HEK293 (cell line): ENCODE measurements at regions not wholly inside any gene's neighbourhood (a gene's known extent, or its start where the extent isn't known, plus 50 kb on each side); places are given as distances from the start of the nearest gene placed in this dataset.
"Not testable (repeated sequence)": the region's sequence is repeated elsewhere in the genome, so short reads cannot be mapped to it uniquely, and the experiment has no call there.

Experiments
- CTCF ChIA-PET: fragments of 350-600 bp; formaldehyde crosslinking; extraction: SDS; loops from one replicate; lab custom pipeline; 2021; ENCODE audit warnings: antibody characterized with exemption; lab: Yijun Ruan, JAX
- POLR2A ChIA-PET: fragments of 300-600 bp; formaldehyde crosslinking; extraction: SDS; loops from one replicate; lab custom pipeline; 2020; ENCODE audit warnings: antibody characterized with exemption, inconsistent platforms; lab: Yijun Ruan, JAX
- H3K27ac ChIP-seq: fragments of 200-500 bp; sonication (Bioruptor generic); 2 replicates; pipeline ENCODE4 v1.5.1; 2014; ENCODE audit warnings: low read depth, low read length, control low read depth, inconsistent platforms; ENCODE audit errors: extremely low read depth
- H3K36me3 ChIP-seq, 2 experiments: fragments of 200-500 bp in 1 of 2; sonication (Bioruptor generic) in 1 of 2; 1 replicate in 1 of 2; 2 replicates in 1 of 2; pipeline ENCODE4 v1.5.1; 2014 to 2017; ENCODE audit warnings: inconsistent platforms in 2 of 2, low read length in 2 of 2; ENCODE audit not compliant: control insufficient read depth in 2 of 2, insufficient read depth in 1 of 2
- H3K4me1 ChIP-seq: fragments of 200-500 bp; sonication (Bioruptor generic); 2 replicates; pipeline ENCODE4 v1.5.1; 2014; ENCODE audit warnings: mild to moderate bottlenecking, low read length, inconsistent platforms; ENCODE audit not compliant: control insufficient read depth, insufficient read depth
- H3K4me3 ChIP-seq: 2 replicates; pipeline ENCODE4 v1.5.1; 2011; ENCODE audit warnings: low read depth, mild to moderate bottlenecking, control low read depth, low read length, moderate library complexity
- H3K9me3 ChIP-seq: fragments of 200-500 bp; sonication (Bioruptor generic); 2 replicates; pipeline ENCODE4 v1.5.1; 2014; ENCODE audit warnings: low read depth, low read length, inconsistent platforms; ENCODE audit not compliant: control insufficient read depth, insufficient read depth
- BCL11A ChIP-seq: fragments of 450-650 bp; formaldehyde crosslinking; IDR thresholded peaks from 2 replicates; pipeline ENCODE4 v1.5.1; 2016; ENCODE audit warnings: low read depth, missing biosample characterization, missing genetic modification characterization
- HOXA7 ChIP-seq: sonication (generic); formaldehyde crosslinking; IDR thresholded peaks from 2 replicates; pipeline ENCODE4 v1.8.1; 2022; ENCODE audit warnings: missing genetic modification reagents, borderline replicate concordance
- IKZF3 ChIP-seq: fragments of 450-650 bp; IDR thresholded peaks from 2 replicates; pipeline ENCODE4 v1.5.0; 2018; ENCODE audit warnings: missing biosample characterization, mild to moderate bottlenecking, missing genetic modification characterization, moderate library complexity
- KLF17 ChIP-seq: fragments of 450-650 bp; formaldehyde crosslinking; IDR thresholded peaks from 2 replicates; pipeline ENCODE4 v1.5.1; 2016; ENCODE audit warnings: missing biosample characterization, missing genetic modification characterization
- MEIS1 ChIP-seq: sonication (generic); formaldehyde crosslinking; IDR thresholded peaks from 2 replicates; pipeline ENCODE4 v1.8.1; 2022; ENCODE audit warnings: missing genetic modification reagents, mild to moderate bottlenecking, borderline replicate concordance
- PRDM1 ChIP-seq: fragments of 450-650 bp; formaldehyde crosslinking; IDR thresholded peaks from 2 replicates; pipeline ENCODE4; 2016; ENCODE audit warnings: missing biosample characterization, missing genetic modification characterization
- SCRT1 ChIP-seq: fragments of 450-650 bp; formaldehyde crosslinking; IDR thresholded peaks from 2 replicates; pipeline ENCODE4 v1.5.1; 2016; ENCODE audit warnings: missing biosample characterization, missing genetic modification characterization, borderline replicate concordance
- SETDB1 ChIP-seq: IDR thresholded peaks from one replicate; pipeline ENCODE4 v1.6.1; 2017; ENCODE audit warnings: mild to moderate bottlenecking, low read length, moderate library complexity, mixed read lengths; ENCODE audit not compliant: insufficient read length
- ZBTB1 ChIP-seq: fragments of 450-650 bp; formaldehyde crosslinking; IDR thresholded peaks from 2 replicates; pipeline ENCODE4 v1.5.1; 2016; ENCODE audit warnings: missing biosample characterization, missing genetic modification characterization
- ZBTB48 ChIP-seq: fragments of 450-650 bp; formaldehyde crosslinking; IDR thresholded peaks from 2 replicates; pipeline ENCODE4 v1.5.1; 2016; ENCODE audit warnings: missing biosample characterization, missing genetic modification characterization
- ZNF114 ChIP-seq: fragments of 450-650 bp; formaldehyde crosslinking; IDR thresholded peaks from 2 replicates; pipeline ENCODE4 v1.5.0; 2017; ENCODE audit warnings: missing biosample characterization, missing genetic modification characterization
- ZNF175 ChIP-seq: fragments of 450-650 bp; formaldehyde crosslinking; IDR thresholded peaks from 2 replicates; pipeline ENCODE4 v1.5.1; 2016; ENCODE audit warnings: missing biosample characterization, missing genetic modification characterization
- ZNF2 ChIP-seq: fragments of 450-650 bp; formaldehyde crosslinking; IDR thresholded peaks from 2 replicates; pipeline ENCODE4 v1.5.1; 2016; ENCODE audit warnings: missing biosample characterization, missing genetic modification characterization
- ZNF350 ChIP-seq: fragments of 450-650 bp; formaldehyde crosslinking; IDR thresholded peaks from 2 replicates; pipeline ENCODE4 v1.5.0; 2017; ENCODE audit warnings: missing biosample characterization, mild to moderate bottlenecking, missing genetic modification characterization
- ZNF561 ChIP-seq: fragments of 450-650 bp; IDR thresholded peaks from 2 replicates; pipeline ENCODE4 v1.5.1; 2018; ENCODE audit warnings: missing biosample characterization, missing genetic modification characterization, borderline replicate concordance
- ZNF623 ChIP-seq: fragments of 450-650 bp; formaldehyde crosslinking; IDR thresholded peaks from 2 replicates; pipeline ENCODE4 v1.5.1; 2016; ENCODE audit warnings: missing biosample characterization, missing genetic modification characterization
- ZNF843 ChIP-seq: fragments of 450-650 bp; formaldehyde crosslinking; IDR thresholded peaks from 2 replicates; pipeline ENCODE4 v1.5.1; 2016; ENCODE audit warnings: missing biosample characterization, missing genetic modification characterization

- Histone ChIP-seq H3K4me1 (no peaks in the 10 kb centered on the region), H3K9me3 (no peaks in the 10 kb centered on the region), H3K36me3 (no peaks in the 10 kb centered on the region), H3K27ac (no peak overlapping the region), H3K4me3 (no peak overlapping the region)
- ChIA-PET CTCF (interaction anchor here (0.5 kb wide), 1 partner anchor 20 kb away, joined by 3 read pairs; no protein-coding TSS in a partner anchor), POLR2A (no interaction called here)
- TF ChIP-seq PRDM1 (tag by site-specific recombination) (no peak), KLF17 (no peak), MEIS1 (CRISPR knock-in tag) (no peak), BCL11A (tag by site-specific recombination) (no peak), ZNF2 (tag by site-specific recombination) (no peak), IKZF3 (tag by site-specific recombination) (no peak)
These were observed 122.9 kb upstream of the SPATA12 start for GRCh38 chr3:56937580-56937979.

GRCh38 chr3:56935811-56936210 is 124.7 kb upstream of the SPATA12 start:
- Histone ChIP-seq H3K27ac (no peak overlapping the region), H3K4me3 (no peak overlapping the region), H3K36me3 (no peaks in the 10 kb centered on the region), H3K9me3 (no peaks in the 10 kb centered on the region), H3K4me1 (peaks cover 8% of the 10 kb centered on the region; the same call in 1 of the 2 replicates)
- POLR2A ChIA-PET: no interaction called here
- CTCF ChIA-PET: no interaction called here
- TF ChIP-seq ZNF843 (tag by site-specific recombination) (no peak), ZNF175 (tag by site-specific recombination) (no peak), ZNF114 (tag by site-specific recombination) (no peak), ZBTB48 (tag by site-specific recombination) (no peak)
- TF ChIP-seq, all 188 proteins: peak for 0

GRCh38 chr3:56934481-56934880 is 126.0 kb upstream of the SPATA12 start:
- H3K36me3 ChIP-seq, H3K9me3 ChIP-seq, POLR2A ChIA-PET, H3K27ac ChIP-seq, H3K4me3 ChIP-seq, CTCF ChIA-PET, H3K4me1 ChIP-seq: not testable (repeated sequence)

GRCh38 chr3:56933803-56934202 is 126.7 kb upstream of the SPATA12 start:
- no peak overlapping the region for H3K4me3 ChIP-seq
- H3K9me3 ChIP-seq: no peaks in the 10 kb centered on the region
- CTCF ChIA-PET: no interaction called here
- TF ChIP-seq ZNF350 (tag by site-specific recombination) (no peak), ZNF623 (tag by site-specific recombination) (no peak), SCRT1 (tag by site-specific recombination) (no peak), ZBTB48 (tag by site-specific recombination) (no peak), HOXA7 (CRISPR knock-in tag) (no peak), ZBTB1 (tag by site-specific recombination) (no peak), SETDB1 (peak; percentile 31), ZNF561 (tag by site-specific recombination) (no peak)
- no peak overlapping the region for H3K27ac ChIP-seq
- no peaks in the 10 kb centered on the region for H3K36me3 ChIP-seq
- POLR2A ChIA-PET: no interaction called here
- H3K4me1 ChIP-seq: peaks cover 8% of the 10 kb centered on the region; the same call in 1 of the 2 replicates
